ENCODE measurements at regions not wholly inside any gene's neighbourhood (a gene's known extent, or its start where the extent isn't known, plus 50 kb on each side); places are given as distances from the start of the nearest gene placed in this dataset.

GRCh38 chr15:87518957-87519356 is 737.6 kb downstream of the NTRK3 start:
- no peak overlapping the region for H3K4me3 ChIP-seq
- in situ Hi-C loops (cut with MboI; ENCODE audit: low sequenced_read_pairs): no loop called here
- peaks cover 6% of the 10 kb centered on the region; the same call in 1 of the 2 replicates for H3K9me3 ChIP-seq
- no peaks in the 10 kb centered on the region for H3K36me3 ChIP-seq (replicated peaks)
- H3K27me3 ChIP-seq (ENCODE audit: low read depth): no peaks in the 10 kb centered on the region
- DNase-seq (ENCODE audit: low spot score in 2 of 2): no peak
- H3K4me1 ChIP-seq: no peaks in the 10 kb centered on the region

DNA sequence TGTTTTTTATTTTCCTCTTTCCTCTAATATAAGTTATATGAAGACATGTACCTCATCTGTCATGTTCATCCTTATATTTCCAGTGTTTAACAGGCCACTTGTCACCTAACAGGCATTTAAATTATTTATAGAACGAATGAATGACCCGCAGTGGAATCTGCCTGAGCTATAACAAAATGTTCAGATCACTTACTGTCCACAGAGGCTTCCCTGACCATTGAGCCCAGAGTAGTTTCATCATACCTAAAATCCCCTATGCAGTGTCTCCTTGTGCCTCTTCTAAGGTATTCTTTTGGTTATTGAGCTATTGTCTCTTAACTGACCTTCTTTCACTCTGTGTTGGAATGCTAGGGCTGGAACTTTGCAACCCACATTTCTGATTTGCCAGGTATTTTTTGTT is 748.5 kb downstream of the NTRK3 start:
- Histone ChIP-seq H3K9me3 (peaks cover 5% of the 10 kb centered on the region; the same call in 1 of the 2 replicates), H3K4me1 (no peaks in the 10 kb centered on the region), H3K27me3 (ENCODE audit: low read depth) (no peaks in the 10 kb centered on the region), H3K4me3 (no peak overlapping the region), H3K36me3 (replicated peaks) (no peaks in the 10 kb centered on the region)
- in situ Hi-C loops (cut with MboI; ENCODE audit: low sequenced_read_pairs): no loop called here
- no peak for DNase-seq (ENCODE audit: low spot score in 2 of 2)

DNA sequence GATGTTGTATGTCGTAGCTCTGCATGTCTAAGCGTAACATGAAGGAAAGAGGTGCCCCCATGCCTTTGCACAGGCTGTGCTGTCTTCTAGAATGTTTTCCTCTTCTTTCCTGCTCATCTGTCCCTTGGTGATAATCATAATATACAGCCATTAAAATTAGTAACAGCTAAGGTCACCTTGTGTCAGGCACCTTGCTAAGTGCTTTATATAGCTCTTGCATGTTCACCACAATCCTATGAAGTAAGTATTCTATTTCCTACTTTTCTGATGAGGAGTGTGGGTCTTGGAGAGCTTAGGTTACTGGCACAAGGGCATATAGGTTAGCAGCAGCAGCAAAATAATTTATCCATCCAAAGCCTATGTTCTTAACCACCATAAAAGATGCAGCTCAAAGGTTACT is 754.4 kb downstream of the NTRK3 start:
- Histone ChIP-seq H3K36me3 (replicated peaks) (no peaks in the 10 kb centered on the region), H3K4me1 (no peaks in the 10 kb centered on the region), H3K4me3 (no peak overlapping the region), H3K27me3 (ENCODE audit: low read depth) (no peaks in the 10 kb centered on the region), H3K9me3 (peaks cover 7% of the 10 kb centered on the region; the same call in 1 of the 2 replicates)
- DNase-seq (ENCODE audit: low spot score in 2 of 2): no peak
- in situ Hi-C loops (cut with MboI; ENCODE audit: low sequenced_read_pairs): no loop called here

DNA sequence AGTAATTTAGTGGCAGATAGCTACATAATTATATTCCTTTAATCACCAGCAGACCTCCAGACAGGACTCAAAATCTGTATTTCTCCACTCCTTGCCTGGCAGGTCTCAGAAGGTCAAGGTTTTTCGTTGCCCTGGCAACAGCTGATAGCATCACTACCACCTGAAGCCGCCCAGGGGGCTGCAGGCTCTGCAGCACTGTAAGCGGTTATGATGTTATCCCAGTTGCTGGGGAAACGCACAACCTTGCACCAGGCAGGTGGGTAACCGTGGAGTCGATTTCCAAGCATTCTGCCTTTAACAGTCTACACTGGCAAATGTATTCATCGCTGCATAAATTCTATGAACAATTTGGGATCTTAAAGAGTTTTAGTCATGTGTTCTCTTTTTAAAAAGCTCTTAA is 756.3 kb downstream of the NTRK3 start:
- in situ Hi-C loops (cut with MboI; ENCODE audit: low sequenced_read_pairs): no loop called here
- Histone ChIP-seq H3K27me3 (ENCODE audit: low read depth) (no peaks in the 10 kb centered on the region), H3K36me3 (replicated peaks) (no peaks in the 10 kb centered on the region), H3K4me1 (no peaks in the 10 kb centered on the region), H3K4me3 (no peak overlapping the region), H3K9me3 (peaks cover 2% of the 10 kb centered on the region)
- no peak for DNase-seq (ENCODE audit: low spot score in 2 of 2)

GRCh38 chr15:87498560-87498959 is 758.0 kb downstream of the NTRK3 start:
- no peak for DNase-seq (ENCODE audit: low spot score in 2 of 2)
- Histone ChIP-seq H3K9me3 (peaks cover 2% of the 10 kb centered on the region), H3K36me3 (replicated peaks) (no peaks in the 10 kb centered on the region), H3K4me3 (no peak overlapping the region), H3K4me1 (no peaks in the 10 kb centered on the region), H3K27me3 (ENCODE audit: low read depth) (no peaks in the 10 kb centered on the region)
- in situ Hi-C loops (cut with MboI; ENCODE audit: low sequenced_read_pairs): no loop called here

GRCh38 chr15:87496795-87497194 is 759.7 kb downstream of the NTRK3 start:
- H3K9me3 ChIP-seq: peaks cover 2% of the 10 kb centered on the region; the same call in 1 of the 2 replicates
- H3K36me3 ChIP-seq (replicated peaks): no peaks in the 10 kb centered on the region
- no peak for DNase-seq (ENCODE audit: low spot score in 2 of 2)
- in situ Hi-C loops (cut with MboI; ENCODE audit: low sequenced_read_pairs): no loop called here
- no peak overlapping the region for H3K4me3 ChIP-seq
- no peaks in the 10 kb centered on the region for H3K27me3 ChIP-seq (ENCODE audit: low read depth)
- H3K4me1 ChIP-seq: no peaks in the 10 kb centered on the region

DNA sequence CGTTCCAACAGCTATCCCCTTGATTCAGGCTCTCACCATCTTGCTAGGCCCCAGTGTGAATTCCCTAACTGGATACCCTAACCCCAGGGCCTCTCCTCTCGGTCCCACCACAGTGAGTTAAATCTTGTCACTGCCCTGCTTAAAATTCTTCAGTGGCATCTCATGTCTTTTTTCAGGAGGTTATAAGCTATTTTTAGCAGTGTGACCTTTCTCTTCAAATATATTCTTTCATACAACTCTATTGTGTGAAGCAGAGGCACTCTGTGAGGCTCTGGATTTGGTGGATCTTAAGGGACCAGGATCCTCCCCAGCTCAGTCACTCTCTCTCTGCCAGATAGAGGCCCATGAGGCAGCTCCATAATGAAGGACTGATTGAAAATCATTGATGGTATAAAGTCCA is 760.4 kb downstream of the NTRK3 start:
- Histone ChIP-seq H3K9me3 (peaks cover 2% of the 10 kb centered on the region; the same call in 1 of the 2 replicates), H3K27me3 (ENCODE audit: low read depth) (no peaks in the 10 kb centered on the region), H3K4me3 (no peak overlapping the region), H3K36me3 (replicated peaks) (no peaks in the 10 kb centered on the region), H3K4me1 (no peaks in the 10 kb centered on the region)
- DNase-seq (ENCODE audit: low spot score in 2 of 2): no peak
- in situ Hi-C loops (cut with MboI; ENCODE audit: low sequenced_read_pairs): no loop called here

- H3K4me3 ChIP-seq: no peak overlapping the region
- H3K27me3 ChIP-seq (ENCODE audit: low read depth): no peaks in the 10 kb centered on the region
- H3K36me3 ChIP-seq (replicated peaks): no peaks in the 10 kb centered on the region
- no peak for DNase-seq (ENCODE audit: low spot score in 2 of 2)
- in situ Hi-C loops (cut with MboI; ENCODE audit: low sequenced_read_pairs): no loop called here
- no peaks in the 10 kb centered on the region for H3K4me1 ChIP-seq
- peaks cover 6% of the 10 kb centered on the region; the same call in 1 of the 2 replicates for H3K9me3 ChIP-seq
Observed at GRCh38 chr15:87493803-87494202, 762.7 kb downstream of the NTRK3 start.

DNA sequence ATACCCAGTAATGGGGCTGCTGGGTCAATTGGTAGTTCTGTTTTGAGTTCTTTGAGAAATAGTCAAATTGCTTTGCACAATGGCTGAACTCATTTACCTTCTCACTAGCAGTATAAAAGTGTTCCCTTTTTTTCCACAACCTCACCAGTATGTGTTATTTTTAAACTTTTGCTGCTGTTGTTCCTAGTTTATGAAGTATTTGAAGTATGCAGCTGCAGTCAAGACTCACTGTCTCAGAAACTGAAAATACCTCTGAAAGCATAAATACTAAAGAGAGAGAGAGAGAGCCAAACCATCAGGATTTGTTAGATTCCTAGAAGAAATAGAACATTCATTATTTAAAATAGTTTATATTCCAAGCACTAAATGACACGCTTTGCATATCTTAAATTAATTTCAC is 764.2 kb downstream of the NTRK3 start:
- Histone ChIP-seq H3K27me3 (ENCODE audit: low read depth) (no peaks in the 10 kb centered on the region), H3K4me1 (no peaks in the 10 kb centered on the region), H3K9me3 (peaks cover 6% of the 10 kb centered on the region; the same call in 1 of the 2 replicates), H3K36me3 (replicated peaks) (no peaks in the 10 kb centered on the region), H3K4me3 (no peak overlapping the region)
- in situ Hi-C loops (cut with MboI; ENCODE audit: low sequenced_read_pairs): no loop called here
- DNase-seq (ENCODE audit: low spot score in 2 of 2): no peak

- Histone ChIP-seq H3K27me3 (ENCODE audit: low read depth) (no peaks in the 10 kb centered on the region), H3K36me3 (replicated peaks) (no peaks in the 10 kb centered on the region), H3K4me3 (no peak overlapping the region), H3K4me1 (no peaks in the 10 kb centered on the region), H3K9me3 (peaks cover 6% of the 10 kb centered on the region; the same call in 1 of the 2 replicates)
- no peak for DNase-seq (ENCODE audit: low spot score in 2 of 2)
- in situ Hi-C loops (cut with MboI; ENCODE audit: low sequenced_read_pairs): no loop called here
Observed at GRCh38 chr15:87490666-87491065, 765.9 kb downstream of the NTRK3 start.

- no peaks in the 10 kb centered on the region for H3K4me1 ChIP-seq
- no peak overlapping the region for H3K4me3 ChIP-seq
- no peaks in the 10 kb centered on the region for H3K27me3 ChIP-seq (ENCODE audit: low read depth)
- no peak for DNase-seq (ENCODE audit: low spot score in 2 of 2)
- in situ Hi-C loops (cut with MboI; ENCODE audit: low sequenced_read_pairs): no loop called here
- peaks cover 6% of the 10 kb centered on the region; the same call in 1 of the 2 replicates for H3K9me3 ChIP-seq
- H3K36me3 ChIP-seq (replicated peaks): no peaks in the 10 kb centered on the region
Observed at GRCh38 chr15:87489902-87490665, 766.5 kb downstream of the NTRK3 start.

GRCh38 chr15:87489456-87489855 is 767.1 kb downstream of the NTRK3 start:
- H3K9me3 ChIP-seq: peaks cover 8% of the 10 kb centered on the region; the same call in 1 of the 2 replicates
- no peak for DNase-seq (ENCODE audit: low spot score in 2 of 2)
- no peaks in the 10 kb centered on the region for H3K36me3 ChIP-seq (replicated peaks)
- no peaks in the 10 kb centered on the region for H3K27me3 ChIP-seq (ENCODE audit: low read depth)
- in situ Hi-C loops (cut with MboI; ENCODE audit: low sequenced_read_pairs): no loop called here
- H3K4me1 ChIP-seq: no peaks in the 10 kb centered on the region
- H3K4me3 ChIP-seq: no peak overlapping the region

DNA sequence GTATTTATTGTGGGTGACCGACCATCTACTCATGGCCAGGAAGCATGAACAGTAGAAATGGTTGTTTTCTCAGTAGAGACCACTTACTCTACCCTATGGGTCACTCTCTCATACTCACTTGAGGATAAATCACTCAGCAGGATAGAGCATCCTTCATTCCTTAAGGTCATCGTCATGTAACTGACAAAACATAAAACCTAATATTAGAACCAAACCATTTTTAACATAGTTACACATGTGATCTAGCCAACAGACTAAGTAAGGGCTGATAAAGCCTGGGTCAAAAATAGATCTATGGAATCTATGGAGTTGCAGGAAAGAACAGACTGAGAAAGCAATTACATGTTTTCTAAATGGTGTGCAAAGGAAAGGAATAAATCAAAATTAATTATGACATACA is 769.1 kb downstream of the NTRK3 start:
- Histone ChIP-seq H3K27me3 (ENCODE audit: low read depth) (no peaks in the 10 kb centered on the region), H3K4me3 (no peak overlapping the region), H3K36me3 (replicated peaks) (no peaks in the 10 kb centered on the region), H3K9me3 (peaks cover 10% of the 10 kb centered on the region; the same call in 1 of the 2 replicates), H3K4me1 (no peaks in the 10 kb centered on the region)
- in situ Hi-C loops (cut with MboI; ENCODE audit: low sequenced_read_pairs): no loop called here
- DNase-seq (ENCODE audit: low spot score in 2 of 2): no peak

GRCh38 chr15:87483468-87483867 is 773.1 kb downstream of the NTRK3 start:
- H3K4me3 ChIP-seq: no peak overlapping the region
- in situ Hi-C loops (cut with MboI; ENCODE audit: low sequenced_read_pairs): no loop called here
- no peaks in the 10 kb centered on the region for H3K27me3 ChIP-seq (ENCODE audit: low read depth)
- no peak for DNase-seq (ENCODE audit: low spot score in 2 of 2)
- no peaks in the 10 kb centered on the region for H3K36me3 ChIP-seq (replicated peaks)
- 0 out of 2 replicates have a peak, but pooled peaks cover 4% of the 10 kb centered on the region for H3K9me3 ChIP-seq
- no peaks in the 10 kb centered on the region for H3K4me1 ChIP-seq
